RPMI7951 (cell line): ENCODE measurements at regions not wholly inside any gene's neighbourhood (a gene's known extent, or its start where the extent isn't known, plus 50 kb on each side); places are given as distances from the start of the nearest gene placed in this dataset.
"Not testable (repeated sequence)": the region's sequence is repeated elsewhere in the genome, so short reads cannot be mapped to it uniquely, and the experiment has no call there.

Experiments
- DNase-seq: peaks from one replicate; pipeline ENCODE4 v3.0.0-alpha.2; 2012; ENCODE audit warnings: low read depth

- DNase-seq = no peak
These were observed 296.6 kb downstream of the ADGRD1 start for GRCh38 chr12:131250028-131250950.

- no peak for DNase-seq
These were observed 297.2 kb downstream of the ADGRD1 start for GRCh38 chr12:131250951-131251315.

GRCh38 chr12:131251336-131252101 is 297.8 kb downstream of the ADGRD1 start:
- DNase-seq = no peak

- DNase-seq = no peak
These were observed 299.8 kb downstream of the ADGRD1 start for GRCh38 chr12:131253376-131254026.

- no peak for DNase-seq
These were observed 300.7 kb downstream of the ADGRD1 start for GRCh38 chr12:131254374-131254773.

- DNase-seq = no peak
These were observed 304.7 kb downstream of the ADGRD1 start for GRCh38 chr12:131258398-131258797.

GRCh38 chr12:131260251-131260905 is 306.7 kb downstream of the ADGRD1 start:
- DNase-seq = no peak

- DNase-seq = no peak
These were observed 307.2 kb downstream of the ADGRD1 start for GRCh38 chr12:131260954-131261353.

GRCh38 chr12:131261906-131262305 is 308.2 kb downstream of the ADGRD1 start:
- DNase-seq = no peak

GRCh38 chr12:131263626-131264025 is 309.9 kb downstream of the ADGRD1 start:
- no peak for DNase-seq

GRCh38 chr12:131264635-131265034 is 310.9 kb downstream of the ADGRD1 start:
- DNase-seq = no peak

GRCh38 chr12:131266591-131267467 is 313.1 kb downstream of the ADGRD1 start:
- no peak for DNase-seq

- no peak for DNase-seq
These were observed 313.9 kb downstream of the ADGRD1 start for GRCh38 chr12:131267576-131267975.

- DNase-seq = not testable (repeated sequence)
These were observed 314.4 kb downstream of the ADGRD1 start for GRCh38 chr12:131268123-131268522.

GRCh38 chr12:131268571-131268970 is 314.9 kb downstream of the ADGRD1 start:
- DNase-seq = not testable (repeated sequence)

- DNase-seq = no peak
These were observed 315.8 kb downstream of the ADGRD1 start for GRCh38 chr12:131269551-131269950.

- not testable (repeated sequence) for DNase-seq
These were observed 316.3 kb downstream of the ADGRD1 start for GRCh38 chr12:131269977-131270376.

- DNase-seq = no peak
These were observed 318.0 kb downstream of the ADGRD1 start for GRCh38 chr12:131271724-131272123.

- DNase-seq = not testable (repeated sequence)
These were observed 318.6 kb downstream of the ADGRD1 start for GRCh38 chr12:131272283-131272814.

GRCh38 chr12:131273291-131273845 is 319.7 kb downstream of the ADGRD1 start:
- DNase-seq = no peak
